Liver (tissue), 3 donors: ENCODE measurements at regions not wholly inside any gene's neighbourhood (a gene's known extent, or its start where the extent isn't known, plus 50 kb on each side); places are given as distances from the start of the nearest gene placed in this dataset.
"Not testable (repeated sequence)": the region's sequence is repeated elsewhere in the genome, so short reads cannot be mapped to it uniquely, and the experiment has no call there.

Source experiments
- CTCF ChIP-seq: fragments of 150-350 bp; IDR thresholded peaks from 2 replicates; pipeline ENCODE4 v1.5.1; 2017; ENCODE audit warnings: improper control_type of control experiment, low read depth, low read length; ENCODE audit not compliant: missing input control
- EGR1 ChIP-seq, 2 donors: IDR thresholded peaks; 2 replicates each; pipeline ENCODE4 v1.6.1; 2016 to 2018; ENCODE audit warnings: antibody characterized with exemption in 2 of 2, low read depth in 2 of 2
- JUND ChIP-seq, 2 donors: IDR thresholded peaks; 2 replicates each; pipeline ENCODE4 v1.6.1; 2016; ENCODE audit warnings: antibody characterized with exemption in 2 of 2
- NR2F2 ChIP-seq: IDR thresholded peaks from 2 replicates; pipeline ENCODE4 v1.6.1; 2016; ENCODE audit warnings: antibody characterized with exemption
- RAD21 ChIP-seq, 2 donors: IDR thresholded peaks; 2 replicates each; pipeline ENCODE4 v1.6.1; 2016; ENCODE audit warnings: antibody characterized with exemption in 2 of 2, mild to moderate bottlenecking in 2 of 2
- REST ChIP-seq: IDR thresholded peaks from 2 replicates; pipeline ENCODE4 v1.6.1; 2016; ENCODE audit warnings: antibody characterized with exemption, mild to moderate bottlenecking
- SP1 ChIP-seq: IDR thresholded peaks from 2 replicates; pipeline ENCODE4 v1.6.1; 2018; ENCODE audit warnings: antibody characterized with exemption, mild to moderate bottlenecking
- TAF1 ChIP-seq: conservative IDR thresholded peaks from 2 replicates; pipeline ENCODE4 v1.6.1; 2016; ENCODE audit warnings: antibody characterized with exemption, mild to moderate bottlenecking
- YY1 ChIP-seq: IDR thresholded peaks from 2 replicates; pipeline ENCODE4 v1.6.1; 2016; ENCODE audit warnings: antibody characterized with exemption, mild to moderate bottlenecking
- TF ChIP-seq, protein P1 (sequence below): IDR thresholded peaks from 2 replicates; pipeline ENCODE4 v1.6.1; 2016; ENCODE audit warnings: antibody characterized with exemption
- donor health status: healthy.
- donor health status: healthy.

- not testable (repeated sequence) for TF ChIP-seq CTCF; JUND (IDR thresholded peaks at IDR 0.05); YY1; NR2F2; REST; SP1; TAF1; EGR1 (IDR thresholded peaks at IDR 0.05; ENCODE audit: low read depth in 2 of 2); RAD21 (IDR thresholded peaks at IDR 0.05)
- TF ChIP-seq, protein P1, sequence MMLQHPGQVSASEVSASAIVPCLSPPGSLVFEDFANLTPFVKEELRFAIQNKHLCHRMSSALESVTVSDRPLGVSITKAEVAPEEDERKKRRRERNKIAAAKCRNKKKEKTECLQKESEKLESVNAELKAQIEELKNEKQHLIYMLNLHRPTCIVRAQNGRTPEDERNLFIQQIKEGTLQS: not testable (repeated sequence)
These were observed 288.6 kb upstream of the UBE2E3 start for GRCh38 chr2:180691855-180692223.
